ENCODE measurements at regions not wholly inside any gene's neighbourhood (a gene's known extent, or its start where the extent isn't known, plus 50 kb on each side); places are given as distances from the start of the nearest gene placed in this dataset.

DNA sequence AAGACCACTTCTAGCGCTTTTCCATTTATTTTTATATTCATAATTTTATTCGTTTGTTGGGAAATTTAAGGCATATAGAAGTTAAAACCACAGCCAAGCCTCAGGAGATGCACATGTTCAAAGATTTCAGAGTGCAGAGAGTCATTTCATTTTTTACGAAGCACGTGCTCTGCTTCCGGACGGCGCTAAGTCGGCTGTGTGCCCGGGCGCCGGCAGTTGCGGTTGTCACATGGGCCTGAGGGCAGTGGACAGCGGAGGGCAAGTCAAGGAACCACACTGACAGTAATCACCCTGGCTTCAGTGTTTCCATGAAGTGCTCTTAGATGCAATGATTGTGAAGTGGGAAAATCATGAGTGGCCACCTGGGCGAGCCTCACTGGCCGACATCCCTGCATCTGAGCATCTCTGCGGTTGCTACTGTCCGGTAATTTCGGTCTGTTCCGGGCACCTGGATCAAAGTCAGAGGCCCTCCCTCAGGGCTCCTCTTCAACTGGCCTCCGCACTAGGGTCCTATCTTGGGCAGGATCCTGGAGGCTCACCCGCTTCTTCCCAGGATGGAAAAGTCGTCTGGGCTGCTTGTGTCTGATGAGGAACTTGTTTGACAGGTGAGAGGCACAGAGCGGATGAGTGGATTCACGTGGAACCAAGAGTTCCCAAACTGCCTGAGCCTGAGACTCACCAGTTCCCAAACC, 90.8 kb downstream of the DACT2 start:
- ATAC-seq (ENCODE audit: low FRiP score) (no peak), DNase-seq (ENCODE audit: low spot score) (no peak)
- TF ChIP-seq CTCF (IDR thresholded peaks at IDR 0.05) = no peak

DNA sequence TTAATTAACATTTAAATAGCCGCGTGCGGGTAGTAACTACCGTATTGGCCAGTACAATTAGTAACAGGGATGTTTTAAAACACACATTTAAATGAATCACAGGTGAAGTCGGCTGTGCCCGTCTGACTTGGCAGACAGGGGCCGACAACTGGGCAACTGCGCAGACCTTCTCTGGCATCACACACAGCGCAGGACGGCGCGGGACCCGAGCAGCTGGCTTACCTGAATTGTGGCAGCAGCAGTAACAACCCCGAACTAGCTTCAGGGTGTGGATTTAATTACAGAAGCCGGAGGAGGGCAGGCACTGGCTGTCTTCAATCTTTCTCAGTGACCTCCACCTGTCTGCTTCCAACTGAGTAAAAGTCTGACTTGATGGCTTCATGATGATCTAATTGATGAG, 91.7 kb downstream of the DACT2 start:
- DNase-seq (ENCODE audit: low spot score) = no peak
- ATAC-seq (ENCODE audit: low FRiP score) = no peak
- no peak for TF ChIP-seq CTCF (IDR thresholded peaks at IDR 0.05)

GRCh38 chr6:168226902-168227318, 92.7 kb downstream of the DACT2 start:
- DNase-seq (ENCODE audit: low spot score) = no peak
- TF ChIP-seq CTCF (IDR thresholded peaks at IDR 0.05) = no peak
- ATAC-seq (ENCODE audit: low FRiP score) = no peak

DNA sequence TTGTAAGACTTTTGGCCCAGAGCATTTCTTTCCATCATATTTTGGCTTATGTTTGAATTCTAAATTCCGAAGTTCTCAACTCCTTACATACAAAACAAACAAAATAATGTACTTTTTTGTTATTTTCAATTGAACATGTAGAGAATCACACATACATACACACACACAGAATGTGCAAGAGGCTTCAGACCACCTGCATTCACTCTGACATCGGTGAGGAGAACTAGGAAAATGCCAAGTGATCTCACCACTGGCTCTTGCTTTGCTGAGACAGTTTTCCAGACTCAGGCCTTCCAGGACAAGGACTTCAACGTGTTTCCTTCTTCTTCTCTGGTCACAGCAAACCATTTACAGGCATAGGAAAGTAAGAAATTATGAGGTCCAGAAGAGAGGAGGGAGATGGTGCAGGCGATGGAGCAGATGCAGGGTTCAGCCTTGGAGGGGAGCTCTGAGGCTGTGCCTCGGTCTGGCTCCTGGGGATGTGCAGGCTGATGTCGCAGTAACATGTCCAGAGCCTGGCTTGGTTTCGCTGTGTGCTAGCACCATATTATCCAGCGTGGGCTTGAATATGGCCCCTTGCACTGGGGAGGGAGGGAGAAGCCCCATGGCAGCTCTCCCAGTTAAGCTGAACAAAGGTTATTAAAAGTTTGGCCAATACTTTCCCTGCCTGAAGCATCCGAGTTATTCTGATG, 93.4 kb downstream of the DACT2 start:
- TF ChIP-seq CTCF (IDR thresholded peaks at IDR 0.05) = no peak
- DNase-seq (ENCODE audit: low spot score) (no peak), ATAC-seq (ENCODE audit: low FRiP score) (peak; percentile 47)

GRCh38 chr6:168225471-168225911, 94.1 kb downstream of the DACT2 start:
- ATAC-seq (ENCODE audit: low FRiP score) (peak; percentile 77), DNase-seq (ENCODE audit: low spot score) (no peak)
- TF ChIP-seq CTCF (IDR thresholded peaks at IDR 0.05) = no peak

DNA sequence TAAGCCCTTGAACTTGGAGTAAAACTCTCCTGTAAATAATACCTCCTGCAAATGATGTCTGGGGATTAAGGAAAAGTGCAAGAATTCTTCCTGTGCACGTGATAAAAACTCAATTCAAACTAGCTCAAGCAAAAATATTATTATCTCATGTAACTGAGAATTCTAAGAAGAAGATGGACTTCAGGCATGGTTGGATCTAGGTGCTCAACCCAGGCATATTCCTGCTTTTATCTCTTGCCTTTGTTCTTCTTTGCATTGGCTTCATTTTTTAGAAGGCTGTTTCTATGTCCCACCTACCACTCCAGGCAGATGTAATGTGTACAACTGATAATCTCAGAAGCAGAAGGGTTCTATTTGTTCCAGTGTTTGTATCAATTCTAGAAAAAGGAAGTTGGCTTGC, 95.8 kb downstream of the DACT2 start:
- ATAC-seq (ENCODE audit: low FRiP score) = no peak
- no peak for DNase-seq (ENCODE audit: low spot score)
- TF ChIP-seq CTCF (IDR thresholded peaks at IDR 0.05) = no peak

GRCh38 chr6:168223150-168223549, 96.4 kb downstream of the DACT2 start:
- TF ChIP-seq CTCF (IDR thresholded peaks at IDR 0.05) = no peak
- no peak for ATAC-seq (ENCODE audit: low FRiP score)
- DNase-seq (ENCODE audit: low spot score) = no peak

All from omental fat pad (tissue), 3 donors.